Gastrocnemius medialis (tissue), 4 donors: ENCODE measurements at regions not wholly inside any gene's neighbourhood (a gene's known extent, or its start where the extent isn't known, plus 50 kb on each side); places are given as distances from the start of the nearest gene placed in this dataset.

Source experiments
- POLR2A ChIP-seq, 2 donors: fragments of 450-650 bp; IDR thresholded peaks; one replicate each; pipeline ENCODE4 v1.6.1; 2017; ENCODE audit warnings: antibody characterized with exemption in 2 of 2, mild to moderate bottlenecking in 2 of 2, moderate library complexity in 2 of 2
- TF ChIP-seq, protein P1 (sequence below), 5 experiments: fragments of 450-650 bp in 3 of 5; fragments of 200-600 bp in 2 of 5; sonication (generic) in 2 of 5; IDR thresholded peaks in 4 of 5; conservative IDR thresholded peaks in 1 of 5; 1 replicate in 4 of 5; 2 replicates in 1 of 5; pipeline ENCODE4 v1.5.1; 2016 to 2019; ENCODE audit warnings: antibody characterized with exemption in 5 of 5, mild to moderate bottlenecking in 3 of 5, moderate library complexity in 3 of 5

DNA sequence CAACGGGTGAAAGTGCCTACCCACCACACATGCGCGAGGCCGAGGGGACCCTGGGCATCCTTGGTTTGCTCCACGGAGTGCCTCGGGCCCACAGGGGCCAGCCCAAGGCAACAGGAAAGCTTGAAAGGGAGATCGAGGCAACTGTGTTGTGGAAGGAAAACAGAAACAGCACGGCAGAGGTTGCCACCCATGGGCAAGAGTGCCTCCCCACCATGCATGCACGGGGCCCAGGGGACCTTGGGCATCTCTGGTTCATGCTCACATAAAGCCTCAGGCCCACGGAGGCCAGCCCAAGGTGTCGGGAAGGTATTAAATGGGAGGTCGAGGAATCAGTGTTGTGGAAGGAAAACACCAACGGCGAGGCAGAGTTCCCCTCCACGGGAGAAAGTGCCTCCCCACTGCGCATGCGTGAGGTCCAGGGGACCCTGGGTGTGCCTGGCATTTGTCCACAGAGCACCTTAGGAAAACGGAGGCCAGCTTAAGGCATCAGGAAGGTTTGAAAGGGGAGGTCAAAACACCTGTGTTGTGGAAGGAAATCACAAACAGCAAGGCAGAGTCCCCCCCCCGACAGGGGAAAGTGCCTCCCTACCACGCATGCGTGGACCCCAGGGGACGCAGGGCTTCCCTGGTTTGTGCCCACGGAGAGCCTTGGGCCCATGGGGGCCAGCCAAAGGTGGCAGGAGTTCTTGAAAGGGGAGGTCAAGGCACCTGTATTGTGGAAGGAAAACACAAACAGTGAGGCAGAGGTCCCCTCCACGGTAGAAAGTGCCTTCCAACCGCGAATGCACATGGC is 367.3 kb downstream of the ALG10 start:
- no peak for TF ChIP-seq POLR2A (IDR thresholded peaks at IDR 0.05)
- TF ChIP-seq, protein P1, sequence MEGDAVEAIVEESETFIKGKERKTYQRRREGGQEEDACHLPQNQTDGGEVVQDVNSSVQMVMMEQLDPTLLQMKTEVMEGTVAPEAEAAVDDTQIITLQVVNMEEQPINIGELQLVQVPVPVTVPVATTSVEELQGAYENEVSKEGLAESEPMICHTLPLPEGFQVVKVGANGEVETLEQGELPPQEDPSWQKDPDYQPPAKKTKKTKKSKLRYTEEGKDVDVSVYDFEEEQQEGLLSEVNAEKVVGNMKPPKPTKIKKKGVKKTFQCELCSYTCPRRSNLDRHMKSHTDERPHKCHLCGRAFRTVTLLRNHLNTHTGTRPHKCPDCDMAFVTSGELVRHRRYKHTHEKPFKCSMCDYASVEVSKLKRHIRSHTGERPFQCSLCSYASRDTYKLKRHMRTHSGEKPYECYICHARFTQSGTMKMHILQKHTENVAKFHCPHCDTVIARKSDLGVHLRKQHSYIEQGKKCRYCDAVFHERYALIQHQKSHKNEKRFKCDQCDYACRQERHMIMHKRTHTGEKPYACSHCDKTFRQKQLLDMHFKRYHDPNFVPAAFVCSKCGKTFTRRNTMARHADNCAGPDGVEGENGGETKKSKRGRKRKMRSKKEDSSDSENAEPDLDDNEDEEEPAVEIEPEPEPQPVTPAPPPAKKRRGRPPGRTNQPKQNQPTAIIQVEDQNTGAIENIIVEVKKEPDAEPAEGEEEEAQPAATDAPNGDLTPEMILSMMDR (IDR thresholded peaks at IDR 0.05 in 4 of 5, conservative IDR thresholded peaks at IDR 0.05 in 1 of 5), result no peak
